MCF 10A (cell line): ENCODE measurements at regions not wholly inside any gene's neighbourhood (a gene's known extent, or its start where the extent isn't known, plus 50 kb on each side); places are given as distances from the start of the nearest gene placed in this dataset.

Experiments used
- BruUV-seq: library from RNA; stranded (reverse); fragments of 400-500 nt; replicated peaks from 2 replicates; lab custom pipeline; 2021; lab: Mats Ljungman, UMichigan
- CTCF ChIA-PET: fragments of 300-600 bp; sonication (Branson Sonifier 250); formaldehyde crosslinking; extraction: SDS; loops from one replicate; lab custom pipeline; 2021; ENCODE audit warnings: antibody characterized with exemption, inconsistent platforms; lab: Yijun Ruan, JAX
- POLR2A ChIA-PET: fragments of 300-600, 350-650 bp; sonication (Branson Sonifier 250); formaldehyde crosslinking; extraction: SDS; loops from one replicate; lab custom pipeline; 2020; ENCODE audit warnings: antibody characterized with exemption, inconsistent platforms; lab: Yijun Ruan, JAX
- DNase-seq: peaks from one replicate; pipeline ENCODE4 v3.0.0-alpha.2; 2018; ENCODE audit not compliant: unreplicated experiment
- H3K27ac Mint-ChIP-seq: one replicate; pipeline ENCODE4 v1.8.0; 2022; ENCODE audit warnings: mild to moderate bottlenecking, low read depth, mixed read lengths; ENCODE audit not compliant: unreplicated experiment
- H3K27me3 Mint-ChIP-seq: one replicate; pipeline ENCODE4 v1.8.0; 2022; ENCODE audit warnings: mixed read lengths; ENCODE audit not compliant: insufficient read depth, unreplicated experiment
- H3K36me3 Mint-ChIP-seq: one replicate; pipeline ENCODE4 v1.8.0; 2022; ENCODE audit warnings: mild to moderate bottlenecking, moderate library complexity, mixed read lengths; ENCODE audit not compliant: insufficient read depth, unreplicated experiment
- H3K4me1 Mint-ChIP-seq: one replicate; pipeline ENCODE4 v1.8.0; 2022; ENCODE audit warnings: mixed read lengths; ENCODE audit not compliant: insufficient read depth, unreplicated experiment
- H3K4me3 Mint-ChIP-seq: one replicate; pipeline ENCODE4 v1.8.0; 2022; ENCODE audit warnings: mild to moderate bottlenecking, moderate library complexity, mixed read lengths; ENCODE audit not compliant: unreplicated experiment
- H3K9me3 Mint-ChIP-seq: one replicate; pipeline ENCODE4 v1.8.0; 2022; ENCODE audit warnings: mixed read lengths; ENCODE audit not compliant: unreplicated experiment
- intact Hi-C: fragments of 100-400 bp; cut with micrococcal nuclease; formaldehyde crosslinking; loops from 2 replicates; pipeline ENCODE4 v1.14.1; 2022
- TF ChIP-seq, protein P1 (sequence below): fragments of 200-600 bp; IDR thresholded peaks from one replicate; pipeline ENCODE4 v1.8.0; 2022; ENCODE audit warnings: antibody characterized with exemption, mild to moderate bottlenecking; ENCODE audit not compliant: unreplicated experiment

DNA sequence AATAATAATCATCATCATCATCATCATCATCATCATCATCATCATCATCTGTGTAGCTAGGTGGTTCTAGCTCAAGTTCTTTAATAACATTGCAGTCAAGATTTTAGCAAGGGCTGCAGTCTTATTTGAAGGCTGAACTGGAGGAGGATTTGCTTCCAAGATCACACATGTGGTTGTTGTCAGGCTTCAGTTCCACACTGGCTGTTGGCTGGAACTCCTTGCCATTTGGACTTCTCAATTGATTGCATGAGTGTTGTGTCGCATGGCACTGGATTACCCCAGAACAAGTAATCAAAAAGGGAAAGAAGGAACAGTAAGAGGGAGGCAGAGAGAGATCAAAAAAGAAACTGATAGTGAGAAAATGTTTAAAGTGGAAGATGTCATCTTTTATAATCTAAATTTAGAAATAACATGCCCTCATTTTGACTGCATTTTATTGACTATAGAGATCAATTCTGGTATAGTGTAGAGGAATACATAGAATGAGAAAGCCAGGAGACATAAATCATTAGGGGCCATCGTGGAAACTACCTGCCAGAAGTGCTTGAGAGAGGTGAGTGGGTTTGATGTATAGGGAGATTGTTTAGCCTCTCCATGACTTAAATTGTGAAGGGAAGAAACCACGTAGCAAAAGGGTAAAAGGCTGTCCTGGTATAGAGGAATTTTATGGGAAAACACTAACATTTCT, 346.6 kb upstream of the RBMS3 start:
- no TSS peak for BruUV-seq
- no peak for DNase-seq
- H3K36me3 Mint-ChIP-seq: no peaks in the 10 kb centered on the region
- TF ChIP-seq, protein P1, sequence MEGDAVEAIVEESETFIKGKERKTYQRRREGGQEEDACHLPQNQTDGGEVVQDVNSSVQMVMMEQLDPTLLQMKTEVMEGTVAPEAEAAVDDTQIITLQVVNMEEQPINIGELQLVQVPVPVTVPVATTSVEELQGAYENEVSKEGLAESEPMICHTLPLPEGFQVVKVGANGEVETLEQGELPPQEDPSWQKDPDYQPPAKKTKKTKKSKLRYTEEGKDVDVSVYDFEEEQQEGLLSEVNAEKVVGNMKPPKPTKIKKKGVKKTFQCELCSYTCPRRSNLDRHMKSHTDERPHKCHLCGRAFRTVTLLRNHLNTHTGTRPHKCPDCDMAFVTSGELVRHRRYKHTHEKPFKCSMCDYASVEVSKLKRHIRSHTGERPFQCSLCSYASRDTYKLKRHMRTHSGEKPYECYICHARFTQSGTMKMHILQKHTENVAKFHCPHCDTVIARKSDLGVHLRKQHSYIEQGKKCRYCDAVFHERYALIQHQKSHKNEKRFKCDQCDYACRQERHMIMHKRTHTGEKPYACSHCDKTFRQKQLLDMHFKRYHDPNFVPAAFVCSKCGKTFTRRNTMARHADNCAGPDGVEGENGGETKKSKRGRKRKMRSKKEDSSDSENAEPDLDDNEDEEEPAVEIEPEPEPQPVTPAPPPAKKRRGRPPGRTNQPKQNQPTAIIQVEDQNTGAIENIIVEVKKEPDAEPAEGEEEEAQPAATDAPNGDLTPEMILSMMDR: no peak
- no peak overlapping the region for H3K4me3 Mint-ChIP-seq
- no peaks in the 10 kb centered on the region for H3K9me3 Mint-ChIP-seq
- intact Hi-C loops: no loop called here
- ChIA-PET POLR2A (interaction anchor here (0.7 kb wide), 1 partner anchor 347 kb away, joined by 3 read pairs; the partner anchor contains the start of gene RBMS3), CTCF (interaction anchor here (0.7 to 1.0 kb wide), 2 partner anchors 18 to 862 kb away, joined by 3 to 4 read pairs; no protein-coding TSS in a partner anchor)
- peaks cover 8% of the 10 kb centered on the region for H3K4me1 Mint-ChIP-seq
- H3K27ac Mint-ChIP-seq: no peak overlapping the region
- no peaks in the 10 kb centered on the region for H3K27me3 Mint-ChIP-seq

DNA sequence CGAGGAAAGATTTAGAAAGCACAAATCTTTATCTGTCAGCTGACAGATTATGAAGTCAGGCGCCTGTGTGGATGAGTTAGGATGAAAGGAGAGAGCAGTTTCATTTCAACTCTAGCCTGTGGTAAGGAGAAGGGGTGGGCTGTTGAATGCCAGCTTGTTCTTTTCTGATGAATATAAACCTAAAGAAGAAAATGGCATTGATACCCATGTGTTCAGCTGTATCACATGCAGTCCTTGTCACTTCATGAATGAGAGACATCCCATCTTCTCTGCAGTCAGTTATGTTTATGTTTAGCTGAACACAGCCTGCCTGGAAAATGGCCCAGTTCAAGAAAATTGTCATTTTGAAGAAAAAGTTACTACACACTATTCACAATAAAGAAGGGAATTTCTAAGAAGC, 345.7 kb upstream of the RBMS3 start:
- H3K9me3 Mint-ChIP-seq: no peaks in the 10 kb centered on the region
- BruUV-seq: no TSS peak

DNA sequence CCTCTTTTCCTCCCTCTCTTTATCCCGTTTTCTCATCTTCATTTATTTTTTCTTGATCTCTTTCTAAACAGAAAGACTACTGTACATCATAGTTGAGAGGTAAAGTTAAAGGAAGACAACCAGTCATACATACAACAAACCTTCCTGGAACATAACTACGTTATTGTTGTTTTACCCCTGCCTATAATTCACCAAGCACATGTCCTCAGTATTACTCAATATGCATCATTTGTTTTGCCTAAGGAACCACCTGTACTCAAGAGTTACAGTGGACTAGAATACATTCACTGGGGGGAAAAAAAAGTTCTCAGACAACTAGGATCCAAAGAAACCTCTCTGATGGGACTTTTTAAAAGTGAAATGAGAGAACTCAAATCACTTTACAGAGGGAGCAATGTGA, 344.7 kb upstream of the RBMS3 start:
- TF ChIP-seq, protein P1: no peak
- Mint-ChIP-seq H3K27me3 (no peaks in the 10 kb centered on the region), H3K27ac (no peak overlapping the region), H3K4me3 (no peak overlapping the region), H3K9me3 (no peaks in the 10 kb centered on the region), H3K36me3 (no peaks in the 10 kb centered on the region), H3K4me1 (peaks cover 21% of the 10 kb centered on the region)
- DNase-seq: no peak
- no TSS peak for BruUV-seq
- ChIA-PET CTCF (no interaction called here), POLR2A (no interaction called here)
- intact Hi-C loops: no loop called here

More for the DNA sequence above, 345.7 kb upstream of the RBMS3 start:
- TF ChIP-seq, protein P1: no peak
- Mint-ChIP-seq H3K27me3 (no peaks in the 10 kb centered on the region), H3K27ac (no peak overlapping the region), H3K4me3 (no peak overlapping the region), H3K4me1 (peaks cover 12% of the 10 kb centered on the region), H3K36me3 (no peaks in the 10 kb centered on the region)
- intact Hi-C loops: no loop called here
- DNase-seq: no peak
- ChIA-PET POLR2A (no interaction called here), CTCF (no interaction called here)

DNA sequence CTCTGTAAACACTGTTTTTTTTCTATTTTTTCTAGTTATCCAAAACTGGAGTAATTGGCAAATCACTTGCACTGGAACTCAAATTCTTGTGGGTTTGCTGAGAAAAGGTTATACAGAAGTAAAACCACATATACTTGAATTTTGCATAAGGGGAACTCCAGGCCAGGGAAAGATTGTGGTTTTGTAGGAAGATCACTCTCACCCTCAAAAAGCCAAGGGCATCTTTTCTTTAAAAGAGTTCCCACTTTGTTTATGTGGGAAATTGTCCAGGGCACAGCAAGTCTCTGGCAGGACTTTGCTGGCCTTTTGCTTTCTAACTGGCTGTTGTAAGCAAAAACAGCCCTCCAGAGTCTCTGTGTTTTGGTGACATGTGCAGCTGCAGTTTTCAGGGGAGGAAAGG, 340.3 kb upstream of the RBMS3 start:
- H3K27me3 Mint-ChIP-seq: no peaks in the 10 kb centered on the region
- TF ChIP-seq, protein P1: no peak
- BruUV-seq: no TSS peak
- H3K4me1 Mint-ChIP-seq: peaks cover 21% of the 10 kb centered on the region
- peak; percentile 79 for DNase-seq
- H3K4me3 Mint-ChIP-seq: no peak overlapping the region
- ChIA-PET POLR2A (interaction anchor here (0.8 kb wide), 1 partner anchor 9 kb away, joined by 3 read pairs; no protein-coding TSS in a partner anchor), CTCF (no interaction called here)
- H3K36me3 Mint-ChIP-seq: no peaks in the 10 kb centered on the region
- intact Hi-C loops: no loop called here
- H3K9me3 Mint-ChIP-seq: no peaks in the 10 kb centered on the region
- H3K27ac Mint-ChIP-seq: peak overlapping the region; percentile 77
